ENCODE measurements at regions not wholly inside any gene's neighbourhood (a gene's known extent, or its start where the extent isn't known, plus 50 kb on each side); places are given as distances from the start of the nearest gene placed in this dataset.

- TF ChIP-seq CTCF (conservative IDR thresholded peaks at IDR 0.05) = no peak
- no peak for TF ChIP-seq EZH2 (IDR thresholded peaks at IDR 0.05; ENCODE audit: low read depth)
These were observed 110.7 kb upstream of the ZRANB2 start for GRCh38 chr1:71191520-71191919.

All from PC-9 (cell line).